ENCODE measurements at regions not wholly inside any gene's neighbourhood (a gene's known extent, or its start where the extent isn't known, plus 50 kb on each side); places are given as distances from the start of the nearest gene placed in this dataset.
A peak's percentile ranks its signal among the peaks of the same experiment; 100 is the strongest.

- DNase-seq, result no peak
- Histone ChIP-seq H3K27ac (no peak overlapping the region), H3K27me3 (replicated peaks) (no peaks in the 10 kb centered on the region)
These were observed 62.8 kb upstream of the LRCH1 start for GRCh38 chr13:46490129-46490528.

GRCh38 chr13:46489586-46490023 is 63.4 kb upstream of the LRCH1 start:
- Histone ChIP-seq H3K27ac (no peak overlapping the region), H3K36me3 (replicated peaks) (no peaks in the 10 kb centered on the region), H3K4me3 (ENCODE audit: low read depth, low read length) (no peak overlapping the region), H3K27me3 (replicated peaks) (no peaks in the 10 kb centered on the region)
- in situ Hi-C loops (cut with HindIII; ENCODE audit: low pct_ligation_motif_present, low sequenced_read_pairs), result loop anchor here (25.0 kb wide), 1 partner anchor 223 kb away; no protein-coding TSS in a partner anchor
- peak; percentile 67 for DNase-seq
- TF ChIP-seq, protein P1, sequence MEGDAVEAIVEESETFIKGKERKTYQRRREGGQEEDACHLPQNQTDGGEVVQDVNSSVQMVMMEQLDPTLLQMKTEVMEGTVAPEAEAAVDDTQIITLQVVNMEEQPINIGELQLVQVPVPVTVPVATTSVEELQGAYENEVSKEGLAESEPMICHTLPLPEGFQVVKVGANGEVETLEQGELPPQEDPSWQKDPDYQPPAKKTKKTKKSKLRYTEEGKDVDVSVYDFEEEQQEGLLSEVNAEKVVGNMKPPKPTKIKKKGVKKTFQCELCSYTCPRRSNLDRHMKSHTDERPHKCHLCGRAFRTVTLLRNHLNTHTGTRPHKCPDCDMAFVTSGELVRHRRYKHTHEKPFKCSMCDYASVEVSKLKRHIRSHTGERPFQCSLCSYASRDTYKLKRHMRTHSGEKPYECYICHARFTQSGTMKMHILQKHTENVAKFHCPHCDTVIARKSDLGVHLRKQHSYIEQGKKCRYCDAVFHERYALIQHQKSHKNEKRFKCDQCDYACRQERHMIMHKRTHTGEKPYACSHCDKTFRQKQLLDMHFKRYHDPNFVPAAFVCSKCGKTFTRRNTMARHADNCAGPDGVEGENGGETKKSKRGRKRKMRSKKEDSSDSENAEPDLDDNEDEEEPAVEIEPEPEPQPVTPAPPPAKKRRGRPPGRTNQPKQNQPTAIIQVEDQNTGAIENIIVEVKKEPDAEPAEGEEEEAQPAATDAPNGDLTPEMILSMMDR (IDR thresholded peaks at IDR 0.05; ENCODE audit: low read depth, low read length, missing control alignments), result no peak

More at GRCh38 chr13:46490129-46490528, 62.8 kb upstream of the LRCH1 start:
- Histone ChIP-seq H3K4me3 (ENCODE audit: low read depth, low read length) (no peak overlapping the region), H3K36me3 (replicated peaks) (no peaks in the 10 kb centered on the region)
- TF ChIP-seq, protein P1 (IDR thresholded peaks at IDR 0.05; ENCODE audit: low read depth, low read length, missing control alignments), result no peak
- in situ Hi-C loops (cut with HindIII; ENCODE audit: low pct_ligation_motif_present, low sequenced_read_pairs), result loop anchor here (25.0 kb wide), 1 partner anchor 222 kb away; no protein-coding TSS in a partner anchor

GRCh38 chr13:46487748-46488147 is 65.2 kb upstream of the LRCH1 start:
- TF ChIP-seq, protein P1 (IDR thresholded peaks at IDR 0.05; ENCODE audit: low read depth, low read length, missing control alignments), result no peak
- Histone ChIP-seq H3K4me3 (ENCODE audit: low read depth, low read length) (no peak overlapping the region), H3K36me3 (replicated peaks) (no peaks in the 10 kb centered on the region), H3K27ac (no peak overlapping the region), H3K27me3 (replicated peaks) (no peaks in the 10 kb centered on the region)
- in situ Hi-C loops (cut with HindIII; ENCODE audit: low pct_ligation_motif_present, low sequenced_read_pairs), result loop anchor here (25.0 kb wide), 1 partner anchor 225 kb away; no protein-coding TSS in a partner anchor
- no peak for DNase-seq

DNA sequence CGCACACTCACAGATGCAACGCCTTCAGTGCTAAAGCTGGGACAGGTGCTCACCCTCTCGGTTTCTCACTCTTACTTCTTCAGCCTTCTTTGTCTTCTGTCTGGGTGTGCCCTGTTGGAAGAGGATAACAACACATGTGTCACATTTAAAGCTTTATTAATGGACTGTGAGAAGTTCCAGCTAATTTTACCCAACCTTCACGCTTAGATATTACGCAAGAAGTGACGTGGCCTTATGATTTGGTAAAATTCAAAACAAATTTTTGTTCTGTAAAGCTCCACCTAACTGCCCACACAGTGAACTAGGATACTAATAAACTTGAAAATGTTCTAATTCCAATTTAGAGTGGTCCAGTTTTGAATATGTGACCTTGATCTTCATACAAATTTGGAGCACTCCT is 66.7 kb upstream of the LRCH1 start:
- no peak for DNase-seq
- H3K4me3 ChIP-seq (ENCODE audit: low read depth, low read length), result no peak overlapping the region
- TF ChIP-seq, protein P1 (IDR thresholded peaks at IDR 0.05; ENCODE audit: low read depth, low read length, missing control alignments), result no peak
- no peaks in the 10 kb centered on the region for H3K27me3 ChIP-seq (replicated peaks)
- in situ Hi-C loops (cut with HindIII; ENCODE audit: low pct_ligation_motif_present, low sequenced_read_pairs), result loop anchor here (25.0 kb wide), 1 partner anchor 226 kb away; no protein-coding TSS in a partner anchor
- no peaks in the 10 kb centered on the region for H3K36me3 ChIP-seq (replicated peaks)
- H3K27ac ChIP-seq, result no peak overlapping the region

GRCh38 chr13:46484561-46484960 is 68.4 kb upstream of the LRCH1 start:
- no peak overlapping the region for H3K27ac ChIP-seq
- H3K27me3 ChIP-seq (replicated peaks), result no peaks in the 10 kb centered on the region
- H3K4me3 ChIP-seq (ENCODE audit: low read depth, low read length), result no peak overlapping the region
- TF ChIP-seq, protein P1 (IDR thresholded peaks at IDR 0.05; ENCODE audit: low read depth, low read length, missing control alignments), result no peak
- H3K36me3 ChIP-seq (replicated peaks), result no peaks in the 10 kb centered on the region
- DNase-seq, result no peak
- in situ Hi-C loops (cut with HindIII; ENCODE audit: low pct_ligation_motif_present, low sequenced_read_pairs), result loop anchor here (25.0 kb wide), 1 partner anchor 228 kb away; no protein-coding TSS in a partner anchor

- H3K4me3 ChIP-seq (ENCODE audit: low read depth, low read length), result no peak overlapping the region
- in situ Hi-C loops (cut with HindIII; ENCODE audit: low pct_ligation_motif_present, low sequenced_read_pairs), result loop anchor here (25.0 kb wide), 1 partner anchor 231 kb away; no protein-coding TSS in a partner anchor
- no peaks in the 10 kb centered on the region for H3K36me3 ChIP-seq (replicated peaks)
- TF ChIP-seq, protein P1 (IDR thresholded peaks at IDR 0.05; ENCODE audit: low read depth, low read length, missing control alignments), result no peak
- H3K27me3 ChIP-seq (replicated peaks), result no peaks in the 10 kb centered on the region
- no peak for DNase-seq
- H3K27ac ChIP-seq, result no peak overlapping the region
These were observed 71.8 kb upstream of the LRCH1 start for GRCh38 chr13:46481166-46481565.

All from brain microvascular endothelial cell (primary cell).